HepG2 (cell line): ENCODE measurements at regions not wholly inside any gene's neighbourhood (a gene's known extent, or its start where the extent isn't known, plus 50 kb on each side); places are given as distances from the start of the nearest gene placed in this dataset.
A peak's percentile ranks its signal among the peaks of the same experiment; 100 is the strongest.

Source experiments
- ARNT ChIP-seq: fragments of 450-650 bp; IDR thresholded peaks from 2 replicates; pipeline ENCODE4 v1.6.1; 2017
- ATM ChIP-seq: fragments of 450-650 bp; IDR thresholded peaks from 2 replicates; pipeline ENCODE4 v1.7.1; 2017; ENCODE audit warnings: mild to moderate bottlenecking, borderline replicate concordance
- IKZF1 ChIP-seq: fragments of 450-650 bp; IDR thresholded peaks from 2 replicates; pipeline ENCODE4 v1.7.1; 2016
- NONO ChIP-seq, 2 experiments: fragments of 450-650 bp in 1 of 2; sonication (generic) in 1 of 2; formaldehyde crosslinking in 1 of 2; IDR thresholded peaks in 1 of 2; conservative IDR thresholded peaks in 1 of 2; 2 replicates each; pipeline versions ENCODE4 v1.6.1 to v1.8.0; 2017 to 2022; ENCODE audit warnings: mild to moderate bottlenecking in 1 of 2, missing genetic modification reagents in 1 of 2, moderate library complexity in 1 of 2
- PHB2 ChIP-seq: fragments of 450-650 bp; IDR thresholded peaks from 2 replicates; pipeline ENCODE4 v1.6.1; 2018; ENCODE audit not compliant: partially characterized antibody
- THAP11 ChIP-seq: IDR thresholded peaks from 2 replicates; pipeline ENCODE4 v1.6.1; 2016; ENCODE audit warnings: missing biosample characterization, missing genetic modification reagents
- ZFP62 ChIP-seq: sonication (generic); formaldehyde crosslinking; IDR thresholded peaks from 2 replicates; pipeline ENCODE4 v1.4.0; 2020; ENCODE audit warnings: missing genetic modification reagents
- TF ChIP-seq, protein P1 (sequence below), 2 experiments: fragments of 450-650 bp in 1 of 2; sonication (generic) in 1 of 2; formaldehyde crosslinking in 1 of 2; IDR thresholded peaks; 2 replicates each; pipeline versions ENCODE4 v1.6.1 to v1.8.0; 2016 to 2022; ENCODE audit warnings: antibody characterized with exemption in 1 of 2, mild to moderate bottlenecking in 1 of 2, missing genetic modification reagents in 1 of 2
- TF ChIP-seq, protein P2 (sequence below): sonication (generic); formaldehyde crosslinking; IDR thresholded peaks from 2 replicates; pipeline ENCODE4 v1.5.1; 2020; ENCODE audit warnings: mild to moderate bottlenecking, missing genetic modification reagents, borderline replicate concordance
- TF ChIP-seq, protein P3 (sequence below): fragments of 450-650 bp; IDR thresholded peaks from 2 replicates; pipeline ENCODE4 v1.6.1; 2017

DNA sequence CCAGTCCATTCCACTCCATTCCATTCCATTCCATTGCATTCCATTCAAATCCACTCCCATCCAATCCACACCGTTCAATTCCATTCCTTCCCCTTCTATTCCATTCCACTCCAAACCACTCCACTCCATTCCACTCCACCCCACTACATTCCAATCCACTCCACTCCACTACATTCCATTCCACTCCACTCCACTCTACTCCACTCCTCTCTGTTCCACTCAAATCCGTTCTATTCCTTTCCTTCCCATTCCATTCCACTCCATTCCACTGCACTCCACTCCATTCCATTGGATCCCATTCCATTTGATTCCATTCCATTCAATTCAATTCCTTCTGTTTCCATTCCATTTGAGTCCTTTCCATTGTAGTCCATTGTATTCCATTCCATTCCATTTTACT, 2568.3 kb upstream of the TPTE start (continued):
- TF ChIP-seq, protein P1, sequence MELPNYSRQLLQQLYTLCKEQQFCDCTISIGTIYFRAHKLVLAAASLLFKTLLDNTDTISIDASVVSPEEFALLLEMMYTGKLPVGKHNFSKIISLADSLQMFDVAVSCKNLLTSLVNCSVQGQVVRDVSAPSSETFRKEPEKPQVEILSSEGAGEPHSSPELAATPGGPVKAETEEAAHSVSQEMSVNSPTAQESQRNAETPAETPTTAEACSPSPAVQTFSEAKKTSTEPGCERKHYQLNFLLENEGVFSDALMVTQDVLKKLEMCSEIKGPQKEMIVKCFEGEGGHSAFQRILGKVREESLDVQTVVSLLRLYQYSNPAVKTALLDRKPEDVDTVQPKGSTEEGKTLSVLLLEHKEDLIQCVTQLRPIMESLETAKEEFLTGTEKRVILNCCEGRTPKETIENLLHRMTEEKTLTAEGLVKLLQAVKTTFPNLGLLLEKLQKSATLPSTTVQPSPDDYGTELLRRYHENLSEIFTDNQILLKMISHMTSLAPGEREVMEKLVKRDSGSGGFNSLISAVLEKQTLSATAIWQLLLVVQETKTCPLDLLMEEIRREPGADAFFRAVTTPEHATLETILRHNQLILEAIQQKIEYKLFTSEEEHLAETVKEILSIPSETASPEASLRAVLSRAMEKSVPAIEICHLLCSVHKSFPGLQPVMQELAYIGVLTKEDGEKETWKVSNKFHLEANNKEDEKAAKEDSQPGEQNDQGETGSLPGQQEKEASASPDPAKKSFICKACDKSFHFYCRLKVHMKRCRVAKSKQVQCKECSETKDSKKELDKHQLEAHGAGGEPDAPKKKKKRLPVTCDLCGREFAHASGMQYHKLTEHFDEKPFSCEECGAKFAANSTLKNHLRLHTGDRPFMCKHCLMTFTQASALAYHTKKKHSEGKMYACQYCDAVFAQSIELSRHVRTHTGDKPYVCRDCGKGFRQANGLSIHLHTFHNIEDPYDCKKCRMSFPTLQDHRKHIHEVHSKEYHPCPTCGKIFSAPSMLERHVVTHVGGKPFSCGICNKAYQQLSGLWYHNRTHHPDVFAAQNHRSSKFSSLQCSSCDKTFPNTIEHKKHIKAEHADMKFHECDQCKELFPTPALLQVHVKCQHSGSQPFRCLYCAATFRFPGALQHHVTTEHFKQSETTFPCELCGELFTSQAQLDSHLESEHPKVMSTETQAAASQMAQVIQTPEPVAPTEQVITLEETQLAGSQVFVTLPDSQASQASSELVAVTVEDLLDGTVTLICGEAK (IDR thresholded peaks at IDR 0.05), result peak; percentile 37
- TF ChIP-seq, protein P1 (CRISPR knock-in tag; IDR thresholded peaks at IDR 0.05), result no peak
- TF ChIP-seq IKZF1, result peak; percentile 89; the same call in 1 of the 2 replicates
- TF ChIP-seq ARNT, result peak; percentile 5; the same call in 1 of the 2 replicates
- TF ChIP-seq NONO (IDR thresholded peaks at IDR 0.05), result peak; percentile 91; the same call in 1 of the 2 replicates
- TF ChIP-seq NONO (CRISPR knock-in tag; conservative IDR thresholded peaks at IDR 0.05), result no peak
- TF ChIP-seq PHB2, result peak; percentile 89
- TF ChIP-seq, protein P2, sequence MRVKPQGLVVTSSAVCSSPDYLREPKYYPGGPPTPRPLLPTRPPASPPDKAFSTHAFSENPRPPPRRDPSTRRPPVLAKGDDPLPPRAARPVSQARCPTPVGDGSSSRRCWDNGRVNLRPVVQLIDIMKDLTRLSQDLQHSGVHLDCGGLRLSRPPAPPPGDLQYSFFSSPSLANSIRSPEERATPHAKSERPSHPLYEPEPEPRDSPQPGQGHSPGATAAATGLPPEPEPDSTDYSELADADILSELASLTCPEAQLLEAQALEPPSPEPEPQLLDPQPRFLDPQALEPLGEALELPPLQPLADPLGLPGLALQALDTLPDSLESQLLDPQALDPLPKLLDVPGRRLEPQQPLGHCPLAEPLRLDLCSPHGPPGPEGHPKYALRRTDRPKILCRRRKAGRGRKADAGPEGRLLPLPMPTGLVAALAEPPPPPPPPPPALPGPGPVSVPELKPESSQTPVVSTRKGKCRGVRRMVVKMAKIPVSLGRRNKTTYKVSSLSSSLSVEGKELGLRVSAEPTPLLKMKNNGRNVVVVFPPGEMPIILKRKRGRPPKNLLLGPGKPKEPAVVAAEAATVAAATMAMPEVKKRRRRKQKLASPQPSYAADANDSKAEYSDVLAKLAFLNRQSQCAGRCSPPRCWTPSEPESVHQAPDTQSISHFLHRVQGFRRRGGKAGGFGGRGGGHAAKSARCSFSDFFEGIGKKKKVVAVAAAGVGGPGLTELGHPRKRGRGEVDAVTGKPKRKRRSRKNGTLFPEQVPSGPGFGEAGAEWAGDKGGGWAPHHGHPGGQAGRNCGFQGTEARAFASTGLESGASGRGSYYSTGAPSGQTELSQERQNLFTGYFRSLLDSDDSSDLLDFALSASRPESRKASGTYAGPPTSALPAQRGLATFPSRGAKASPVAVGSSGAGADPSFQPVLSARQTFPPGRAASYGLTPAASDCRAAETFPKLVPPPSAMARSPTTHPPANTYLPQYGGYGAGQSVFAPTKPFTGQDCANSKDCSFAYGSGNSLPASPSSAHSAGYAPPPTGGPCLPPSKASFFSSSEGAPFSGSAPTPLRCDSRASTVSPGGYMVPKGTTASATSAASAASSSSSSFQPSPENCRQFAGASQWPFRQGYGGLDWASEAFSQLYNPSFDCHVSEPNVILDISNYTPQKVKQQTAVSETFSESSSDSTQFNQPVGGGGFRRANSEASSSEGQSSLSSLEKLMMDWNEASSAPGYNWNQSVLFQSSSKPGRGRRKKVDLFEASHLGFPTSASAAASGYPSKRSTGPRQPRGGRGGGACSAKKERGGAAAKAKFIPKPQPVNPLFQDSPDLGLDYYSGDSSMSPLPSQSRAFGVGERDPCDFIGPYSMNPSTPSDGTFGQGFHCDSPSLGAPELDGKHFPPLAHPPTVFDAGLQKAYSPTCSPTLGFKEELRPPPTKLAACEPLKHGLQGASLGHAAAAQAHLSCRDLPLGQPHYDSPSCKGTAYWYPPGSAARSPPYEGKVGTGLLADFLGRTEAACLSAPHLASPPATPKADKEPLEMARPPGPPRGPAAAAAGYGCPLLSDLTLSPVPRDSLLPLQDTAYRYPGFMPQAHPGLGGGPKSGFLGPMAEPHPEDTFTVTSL (CRISPR knock-in tag), result no peak
- peak; percentile 5; the same call in 1 of the 2 replicates for TF ChIP-seq ATM
- TF ChIP-seq, protein P3, sequence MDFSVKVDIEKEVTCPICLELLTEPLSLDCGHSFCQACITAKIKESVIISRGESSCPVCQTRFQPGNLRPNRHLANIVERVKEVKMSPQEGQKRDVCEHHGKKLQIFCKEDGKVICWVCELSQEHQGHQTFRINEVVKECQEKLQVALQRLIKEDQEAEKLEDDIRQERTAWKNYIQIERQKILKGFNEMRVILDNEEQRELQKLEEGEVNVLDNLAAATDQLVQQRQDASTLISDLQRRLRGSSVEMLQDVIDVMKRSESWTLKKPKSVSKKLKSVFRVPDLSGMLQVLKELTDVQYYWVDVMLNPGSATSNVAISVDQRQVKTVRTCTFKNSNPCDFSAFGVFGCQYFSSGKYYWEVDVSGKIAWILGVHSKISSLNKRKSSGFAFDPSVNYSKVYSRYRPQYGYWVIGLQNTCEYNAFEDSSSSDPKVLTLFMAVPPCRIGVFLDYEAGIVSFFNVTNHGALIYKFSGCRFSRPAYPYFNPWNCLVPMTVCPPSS, result peak; percentile 84
- TF ChIP-seq ZFP62 (CRISPR knock-in tag), result no peak
- no peak for TF ChIP-seq THAP11
